Islet precursor cell (in vitro differentiated cells): ENCODE measurements at regions not wholly inside any gene's neighbourhood (a gene's known extent, or its start where the extent isn't known, plus 50 kb on each side); places are given as distances from the start of the nearest gene placed in this dataset.

Experiments used
- DNase-seq: peaks from one replicate; pipeline ENCODE4 v3.0.0-alpha.2; 2018

DNA sequence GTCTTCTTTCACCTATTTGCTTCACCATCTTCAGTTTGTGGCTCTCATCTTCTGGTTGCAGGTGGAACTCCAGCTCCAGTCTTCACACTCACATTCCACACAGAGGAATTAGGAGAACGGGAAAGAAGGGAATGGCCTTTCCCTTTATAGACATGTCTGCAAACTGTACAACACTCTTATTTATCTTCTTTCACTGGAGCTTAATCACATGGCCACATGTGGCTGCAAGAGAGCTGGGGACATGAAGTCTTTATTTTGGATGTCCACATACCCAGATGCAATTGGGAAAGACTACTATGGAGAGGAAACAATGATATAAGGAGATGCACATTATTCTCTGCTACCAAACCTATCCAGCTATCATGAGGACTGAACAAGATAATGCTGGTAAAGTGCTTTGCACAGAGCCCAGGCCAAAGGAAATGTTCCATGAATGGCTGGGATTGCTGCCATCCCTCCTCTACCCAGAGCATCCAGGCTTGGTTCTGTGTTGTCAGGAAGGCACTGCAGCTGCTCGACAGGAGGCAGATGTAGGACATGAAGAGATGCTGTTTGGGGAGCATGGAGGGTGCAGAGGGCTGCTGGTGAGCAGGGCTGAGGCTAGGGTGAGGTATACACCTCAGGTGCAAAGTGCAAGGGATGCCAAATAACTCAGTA lies 183.8 kb upstream of the TBX20 start:
- no peak for DNase-seq

GRCh38 chr7:35436452-35436851 lies 182.6 kb upstream of the TBX20 start:
- DNase-seq, result no peak

- no peak for DNase-seq
Measured at GRCh38 chr7:35430547-35431153, 176.8 kb upstream of the TBX20 start.

GRCh38 chr7:35424869-35425495 lies 171.1 kb upstream of the TBX20 start:
- peak; percentile 71 for DNase-seq

DNA sequence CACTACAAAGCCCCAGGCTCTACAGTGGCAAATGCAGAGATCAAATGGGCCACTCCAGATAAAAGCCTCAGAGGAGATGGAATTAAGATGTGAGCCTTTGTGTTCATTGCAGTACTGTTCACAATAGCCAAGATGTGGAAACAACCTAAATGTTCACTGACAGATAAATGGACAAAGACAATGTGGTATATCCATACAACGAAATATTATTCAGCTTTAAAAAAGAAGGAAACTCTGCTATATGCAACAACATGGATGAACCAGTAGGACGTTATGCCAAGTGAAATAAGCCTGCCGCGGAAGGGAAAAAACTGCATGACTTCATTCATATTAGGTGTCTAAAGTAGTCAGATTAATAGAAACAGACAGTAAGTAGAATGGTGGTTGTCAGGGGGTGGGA lies 170.5 kb upstream of the TBX20 start:
- DNase-seq, result no peak

DNA sequence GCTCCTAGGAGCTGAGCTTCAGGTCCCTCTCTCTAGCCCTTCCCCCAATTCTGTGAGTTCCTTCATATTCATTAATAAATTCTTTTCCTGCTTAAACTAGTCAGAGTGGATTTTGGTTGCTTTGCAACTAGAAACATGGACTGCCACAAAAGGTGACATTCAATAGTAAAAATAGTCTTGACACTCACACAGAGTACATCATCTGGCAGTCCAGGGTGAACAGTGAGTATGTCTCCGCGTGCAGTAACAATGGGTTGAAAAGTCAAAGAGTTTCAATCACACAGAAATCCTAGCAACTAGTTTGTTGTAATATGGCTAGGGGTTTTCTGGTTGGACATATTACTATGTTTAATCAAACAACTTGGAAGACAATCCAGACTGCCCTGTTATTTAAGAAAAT lies 168.8 kb upstream of the TBX20 start:
- DNase-seq, result no peak

DNA sequence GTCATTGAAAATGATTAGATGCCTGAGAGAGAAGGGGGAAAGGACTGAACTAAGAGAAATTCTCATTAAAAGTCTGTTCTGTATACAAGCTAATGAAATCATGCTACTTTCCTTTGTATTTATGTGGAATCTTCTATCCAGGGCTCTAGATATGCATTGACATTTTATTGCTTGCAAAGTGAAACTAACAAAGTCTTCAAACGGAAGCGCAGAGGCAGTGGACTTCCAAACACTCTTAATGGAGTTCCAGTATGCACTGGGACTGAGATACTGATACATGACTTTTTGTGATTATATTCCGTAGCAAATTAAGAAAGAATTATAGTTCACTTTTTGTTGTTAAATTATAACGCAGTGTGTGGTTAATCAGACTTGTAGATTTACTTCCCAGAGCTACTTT lies 166.8 kb upstream of the TBX20 start:
- DNase-seq, result no peak

GRCh38 chr7:35419391-35419755 lies 165.5 kb upstream of the TBX20 start:
- no peak for DNase-seq

DNA sequence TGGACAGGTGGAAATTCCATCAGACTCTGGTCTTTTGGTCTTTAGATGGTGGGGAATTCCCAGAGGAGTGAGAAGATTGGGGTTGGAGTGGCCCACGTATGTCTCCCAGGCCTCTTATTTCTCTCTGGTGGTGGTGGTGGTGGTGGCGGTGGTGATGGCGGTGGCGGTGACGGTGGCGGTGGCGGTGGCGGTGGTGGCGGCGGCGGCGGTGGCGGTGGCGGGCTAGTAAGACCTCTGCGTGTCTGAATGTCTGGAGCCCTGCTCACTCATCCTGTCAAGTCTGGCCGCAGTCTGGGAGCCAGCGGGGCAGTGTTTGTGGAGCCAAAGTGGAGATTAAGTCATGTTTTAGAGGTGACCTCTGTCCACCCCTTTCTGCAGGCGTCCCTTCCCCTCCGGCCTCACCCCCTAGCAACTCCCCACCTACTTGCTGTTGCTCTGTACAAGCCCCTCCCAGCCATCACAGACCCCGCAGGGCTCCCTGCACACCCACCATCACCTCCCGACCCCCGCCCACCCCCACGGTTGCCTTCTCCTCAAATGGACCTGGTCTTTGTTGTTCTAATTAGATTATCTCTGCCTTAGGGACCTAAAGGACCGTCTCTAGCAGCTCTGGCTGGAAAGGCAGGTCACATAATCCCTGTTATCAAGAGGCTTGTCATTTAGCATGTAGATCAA lies 165.0 kb upstream of the TBX20 start:
- peak; percentile 52 for DNase-seq

GRCh38 chr7:35416568-35416967 lies 162.7 kb upstream of the TBX20 start:
- DNase-seq, result no peak

DNA sequence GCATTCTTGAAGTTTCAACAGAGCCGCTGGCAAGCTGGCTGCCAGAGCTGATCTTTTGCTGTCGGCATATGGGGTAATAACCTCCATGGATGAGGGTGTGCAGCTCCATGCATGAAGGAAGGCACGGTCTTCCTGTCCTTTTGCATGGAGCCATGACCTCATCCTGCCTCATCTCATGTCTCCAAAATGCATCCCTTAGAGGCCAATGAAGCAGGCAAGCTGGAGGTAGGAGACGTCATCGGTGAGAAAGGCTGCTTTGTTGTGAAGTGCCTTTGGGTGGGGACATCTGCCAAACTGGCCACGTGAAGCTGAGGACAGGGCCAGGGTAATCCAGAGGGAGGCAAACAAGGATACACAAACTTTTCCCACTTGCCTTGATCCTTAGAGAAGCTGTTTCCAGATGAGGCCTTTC lies 161.5 kb upstream of the TBX20 start:
- no peak for DNase-seq

- no peak for DNase-seq
Measured at GRCh38 chr7:35411331-35411730, 157.4 kb upstream of the TBX20 start.

DNA sequence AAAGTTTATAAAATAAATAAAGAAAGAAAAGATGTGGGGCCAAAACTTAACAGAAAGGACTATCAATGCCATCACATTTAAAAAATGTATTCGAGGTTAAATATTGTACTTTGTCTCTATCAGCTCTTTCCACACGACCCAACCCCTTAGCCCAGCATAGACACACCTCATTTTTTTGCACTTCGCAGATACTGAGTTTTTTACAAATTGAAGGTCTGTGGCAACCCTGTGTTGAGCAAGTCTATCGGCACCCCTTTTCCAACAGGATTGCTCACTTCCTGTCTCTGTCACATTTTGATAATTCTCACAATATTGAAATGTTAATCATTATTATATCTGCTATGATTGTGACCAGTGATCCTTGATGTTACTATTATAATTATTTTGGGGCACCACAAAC lies 151.6 kb upstream of the TBX20 start:
- no peak for DNase-seq

DNA sequence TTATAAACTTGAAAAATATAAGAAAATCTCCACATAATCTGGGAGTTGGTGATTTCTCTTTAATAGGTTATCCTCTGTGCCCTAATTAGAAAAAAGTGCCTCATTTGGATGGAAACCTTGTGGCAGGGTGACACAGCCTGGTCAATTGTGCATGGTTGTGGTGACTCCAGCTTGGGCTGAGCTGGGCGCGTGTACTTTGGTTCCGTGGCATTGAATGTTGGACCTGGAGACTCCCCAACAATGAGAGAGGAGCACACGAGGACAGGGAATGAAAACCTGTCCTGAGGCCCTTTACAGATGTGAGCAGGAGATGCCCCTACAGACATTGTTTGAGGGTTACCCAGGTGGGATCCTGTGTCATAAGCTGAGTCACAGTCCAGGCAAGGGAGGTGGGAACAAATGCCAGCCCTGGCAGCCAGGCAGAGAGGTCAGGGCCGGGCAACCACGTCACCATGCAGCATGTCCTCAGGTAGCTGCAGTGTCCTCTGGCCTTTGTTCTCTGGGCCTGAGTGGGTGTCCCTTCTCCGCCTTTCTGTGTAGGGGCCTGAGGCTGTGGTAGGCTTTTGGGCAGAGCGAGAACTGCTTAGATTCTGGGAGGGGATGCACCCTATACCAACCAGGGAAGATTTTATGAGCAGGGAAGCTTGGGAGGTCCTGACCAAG lies 147.4 kb upstream of the TBX20 start:
- DNase-seq, result no peak

DNA sequence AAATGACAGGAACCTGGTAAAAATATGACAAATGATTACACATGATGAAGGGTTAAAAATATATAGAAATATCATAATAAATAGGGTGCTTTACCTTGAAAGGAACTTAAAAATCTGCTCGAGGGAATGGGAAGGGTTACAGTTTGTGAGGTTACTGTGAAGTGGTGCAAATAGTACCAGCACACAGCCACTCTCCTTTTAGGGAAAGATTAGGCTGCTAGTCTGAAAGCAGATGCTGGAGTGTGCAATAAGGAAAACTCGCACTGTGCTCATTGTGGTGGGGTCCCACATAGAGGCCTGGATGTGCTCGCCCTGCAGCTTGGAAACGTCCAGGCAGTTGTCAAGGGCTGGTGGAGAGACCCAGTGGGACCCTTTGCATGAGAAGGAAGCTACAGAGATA lies 145.9 kb upstream of the TBX20 start:
- no peak for DNase-seq

GRCh38 chr7:35399216-35399615 lies 145.3 kb upstream of the TBX20 start:
- DNase-seq, result no peak

DNA sequence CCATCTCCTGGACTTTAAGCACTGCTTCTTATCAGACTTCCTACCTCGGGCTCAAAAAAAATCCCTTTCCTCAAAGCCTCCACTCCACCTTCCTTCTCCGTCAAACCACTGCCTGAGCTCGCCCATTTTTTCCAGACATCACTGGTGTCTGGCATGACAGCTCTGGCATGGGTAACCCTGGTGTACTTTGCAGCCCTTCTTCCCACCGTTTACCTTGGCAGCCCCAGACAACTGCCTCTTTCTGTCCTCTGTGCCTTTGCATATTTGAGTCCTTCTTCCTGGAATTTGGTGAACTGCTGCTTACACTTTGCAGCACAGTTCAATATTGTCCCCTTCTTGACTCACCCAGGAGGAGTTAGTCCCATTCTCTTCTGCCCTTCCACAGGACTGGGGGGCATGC lies 144.6 kb upstream of the TBX20 start:
- no peak for DNase-seq

DNA sequence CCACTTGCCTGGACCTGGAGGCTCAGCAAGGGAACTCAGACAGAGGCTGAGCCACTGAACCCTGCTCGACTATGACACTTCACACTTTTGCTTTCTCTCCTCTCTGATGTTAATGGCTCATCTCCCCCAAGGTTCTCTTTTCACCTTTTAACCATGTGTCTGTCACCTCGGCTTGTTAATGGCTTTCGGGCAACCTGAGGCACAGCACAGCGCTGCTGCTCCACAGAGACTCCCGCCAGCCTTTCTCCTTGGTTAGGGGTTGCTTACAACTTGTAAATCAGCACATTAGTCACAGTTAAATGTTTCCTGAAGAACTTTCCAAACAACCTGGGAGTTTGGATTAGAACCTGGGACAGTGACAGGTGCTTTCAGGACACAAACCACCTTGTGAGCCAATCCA lies 136.2 kb upstream of the TBX20 start:
- DNase-seq, result no peak

DNA sequence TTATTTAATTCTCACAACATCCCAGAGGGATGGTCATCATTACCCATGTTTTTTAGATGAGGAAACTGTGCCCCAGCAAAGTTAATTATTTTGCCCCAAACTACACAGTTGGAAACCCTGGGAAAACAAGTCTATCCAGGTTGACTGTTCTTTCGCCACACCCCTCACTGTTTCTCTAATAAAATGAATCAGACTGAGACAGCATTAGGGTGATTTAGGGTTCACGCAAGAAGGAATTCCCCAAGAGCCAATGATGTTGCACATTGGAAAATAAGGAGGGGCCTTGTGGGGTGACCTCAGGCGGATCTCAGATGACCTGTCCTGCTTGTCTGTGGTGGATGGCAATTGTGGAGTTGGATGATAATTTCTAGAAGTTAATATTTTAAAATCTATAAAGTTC lies 135.7 kb upstream of the TBX20 start:
- no peak for DNase-seq

DNA sequence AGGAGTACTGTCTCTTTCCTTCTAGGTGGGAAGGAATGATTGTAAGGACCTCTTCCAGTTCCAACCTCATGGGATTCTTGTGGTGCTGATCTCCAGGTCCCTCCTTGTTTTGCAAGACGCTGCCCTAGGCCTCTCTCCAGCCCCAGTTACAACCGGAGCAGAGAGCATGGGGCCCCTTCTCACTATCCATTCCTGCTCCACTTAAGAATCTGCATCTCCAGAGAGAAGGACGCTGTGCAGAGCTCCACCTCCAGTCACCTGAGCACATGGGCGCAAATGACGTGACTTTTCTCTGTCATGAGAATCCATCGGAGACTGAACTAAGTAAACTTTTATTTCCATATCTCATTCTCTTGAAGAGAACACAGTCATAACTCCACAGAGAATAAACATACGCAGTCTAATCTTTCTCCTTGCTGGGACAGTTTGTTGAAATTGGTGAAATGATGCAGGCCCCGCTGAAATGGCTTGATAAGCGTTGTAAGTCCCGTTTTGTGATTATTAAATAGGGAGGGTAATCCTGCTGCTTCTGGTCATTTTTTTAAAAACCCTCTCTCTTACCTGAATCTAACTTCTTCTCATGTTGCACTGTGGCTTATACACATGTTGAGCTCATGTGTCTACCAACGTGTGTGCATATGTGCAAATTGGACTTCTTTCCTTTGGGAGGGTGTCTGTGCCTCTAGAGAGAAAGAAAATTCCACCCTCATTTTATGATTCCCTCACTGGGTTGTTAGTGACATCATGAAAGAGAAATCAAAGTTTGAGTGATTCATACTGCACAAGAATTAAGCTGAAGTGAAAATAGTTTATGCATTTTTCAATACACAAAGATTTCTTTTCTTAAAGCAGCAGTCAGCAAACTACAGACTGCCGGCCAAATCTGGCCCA lies 133.2 kb upstream of the TBX20 start:
- peak; percentile 24 for DNase-seq

DNA sequence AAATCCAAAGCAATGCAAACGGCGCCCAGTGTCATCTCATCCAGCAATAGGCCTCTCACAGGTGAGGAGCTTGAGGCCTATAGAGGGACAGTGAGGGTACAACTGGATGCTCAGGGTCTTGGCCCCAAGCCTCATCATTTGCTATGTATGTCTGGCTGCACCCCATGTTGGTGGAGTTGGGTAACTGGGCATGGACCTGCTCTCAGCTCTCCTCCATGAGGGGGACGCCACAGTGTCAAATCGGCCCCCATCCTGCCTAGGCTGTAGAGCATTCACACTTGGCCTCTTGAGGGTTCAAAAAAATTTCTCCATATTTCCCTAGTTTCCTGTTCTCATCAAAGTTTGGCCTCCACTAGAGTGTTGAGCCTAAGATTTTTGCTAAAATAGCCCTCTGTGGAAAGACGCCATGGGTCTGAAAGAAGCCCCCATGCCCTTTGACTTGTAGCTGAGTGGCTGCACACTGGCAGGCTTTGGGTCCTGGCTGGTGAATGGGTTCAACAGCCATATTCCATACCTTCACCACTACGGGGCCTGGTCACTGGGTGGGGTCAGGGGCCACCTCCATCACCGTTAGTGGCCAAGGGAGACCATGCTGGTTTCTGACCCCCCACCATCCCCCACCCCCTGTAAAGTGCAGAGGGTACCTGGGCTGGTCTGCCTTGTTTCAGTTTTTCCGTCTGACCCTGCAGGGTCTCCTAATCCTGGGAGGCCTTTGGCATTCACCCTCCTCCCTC lies 132.3 kb upstream of the TBX20 start:
- DNase-seq, result peak; percentile 30
